HG03159 (cell line): ENCODE measurements at regions not wholly inside any gene's neighbourhood (a gene's known extent, or its start where the extent isn't known, plus 50 kb on each side); places are given as distances from the start of the nearest gene placed in this dataset.

Experiments used
- ATAC-seq: cut with Tn5 transposase; IDR thresholded peaks from one replicate; pipeline ENCODE4 v1.9.1; 2021; ENCODE audit warnings: mild to moderate bottlenecking, moderate library complexity; ENCODE audit not compliant: unreplicated experiment

DNA sequence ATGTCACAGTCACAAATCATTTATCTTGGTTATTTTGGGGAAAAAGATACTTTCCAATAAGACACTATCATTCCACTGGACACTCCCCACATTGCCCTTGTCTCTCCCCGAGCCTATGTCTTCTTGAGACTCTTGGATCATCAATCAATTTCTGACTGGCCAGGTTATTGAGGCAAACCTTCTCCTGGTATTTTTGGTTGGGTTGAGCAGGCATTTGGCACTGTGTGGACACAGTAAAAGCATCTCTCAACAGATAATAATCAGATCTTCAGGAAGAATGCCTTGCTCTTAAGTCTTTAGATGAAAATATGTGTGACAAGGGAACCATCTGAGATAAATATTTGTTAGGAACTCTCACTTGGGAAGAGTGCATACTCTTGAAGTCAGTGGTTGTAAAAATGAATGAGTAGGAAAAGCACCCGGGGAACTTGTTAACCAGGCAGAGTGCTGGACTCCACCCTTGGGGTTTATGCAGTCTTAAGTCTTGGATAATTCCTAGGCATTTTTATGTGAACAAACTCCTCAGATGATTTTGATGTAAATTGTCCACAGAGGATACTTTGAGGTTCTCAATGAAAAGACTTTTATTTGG is 223.8 kb upstream of the CLINT1 start:
- no peak for ATAC-seq

DNA sequence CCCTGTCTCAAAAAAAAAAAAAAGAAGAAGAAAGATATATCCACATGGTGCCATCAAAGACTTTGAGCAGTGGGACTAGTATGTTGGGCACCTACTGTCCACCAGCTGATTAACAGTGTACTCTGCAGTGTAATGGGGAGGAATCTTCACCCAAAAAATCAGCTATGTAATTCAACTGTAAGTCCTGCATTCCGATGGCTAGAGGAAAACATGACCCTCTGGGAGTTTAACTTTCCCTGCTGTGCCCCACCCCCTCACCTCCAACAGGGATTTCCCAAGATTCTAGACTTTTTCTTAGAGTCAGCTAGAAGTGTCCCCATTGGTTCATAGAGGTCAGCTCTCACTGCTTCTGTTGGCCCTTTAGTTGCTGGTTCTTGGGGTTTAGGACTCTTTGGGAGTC is 221.2 kb upstream of the CLINT1 start:
- ATAC-seq, result no peak

DNA sequence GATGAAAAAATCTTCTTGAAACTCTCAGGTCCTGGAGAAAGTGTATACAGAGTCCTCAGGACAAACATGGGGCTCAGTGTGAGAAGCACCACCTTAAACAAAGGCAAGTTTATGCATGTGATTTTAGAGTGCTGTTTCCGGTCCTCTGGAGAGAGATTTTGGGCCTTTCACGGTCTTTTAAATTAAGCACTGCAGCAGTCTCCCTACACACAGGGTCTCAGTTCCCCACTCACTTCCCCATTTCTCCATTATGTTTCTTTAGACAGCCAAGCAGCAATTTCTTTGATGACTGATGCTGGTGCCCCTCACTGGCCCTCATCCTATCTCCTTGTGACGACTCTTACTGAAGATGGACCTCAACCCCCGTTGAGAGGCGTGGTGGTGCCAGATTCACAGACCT is 220.2 kb upstream of the CLINT1 start:
- ATAC-seq, result no peak

DNA sequence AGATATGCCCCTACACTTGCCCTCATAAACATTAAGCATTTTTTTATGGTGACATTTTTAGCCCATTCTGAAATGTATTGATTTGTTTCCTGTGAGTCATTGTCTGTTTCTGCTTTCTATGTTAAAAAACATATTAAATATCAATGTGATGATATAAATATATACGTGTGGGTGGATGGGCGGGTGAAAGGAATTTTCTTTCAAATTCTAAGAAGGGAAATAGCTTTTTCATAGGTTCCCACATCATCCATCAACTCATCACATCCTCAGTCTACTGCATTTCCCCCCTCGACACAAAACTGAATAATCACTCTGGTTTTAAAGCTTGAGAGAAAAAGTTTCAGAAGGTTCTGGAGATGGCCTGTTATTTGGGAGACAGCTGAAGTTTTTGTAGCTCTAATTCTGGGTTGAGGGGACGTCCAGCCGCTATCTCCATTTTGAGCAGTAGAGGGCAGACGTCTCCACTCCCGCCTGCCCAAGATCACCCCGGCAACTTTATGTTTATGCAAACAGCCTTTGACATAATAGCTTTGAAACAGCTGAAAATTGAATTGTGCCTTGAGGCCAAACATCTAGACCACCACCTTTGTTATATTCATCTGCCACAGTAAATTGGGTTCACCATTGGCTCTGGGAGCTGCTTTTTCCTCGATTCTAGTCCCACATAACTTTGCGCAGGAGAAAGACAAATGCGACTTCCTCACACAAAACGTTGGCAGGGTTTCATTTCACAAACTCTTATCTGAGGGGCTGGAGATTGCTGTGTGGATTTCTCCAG is 216.2 kb upstream of the CLINT1 start:
- ATAC-seq, result peak; percentile 92

DNA sequence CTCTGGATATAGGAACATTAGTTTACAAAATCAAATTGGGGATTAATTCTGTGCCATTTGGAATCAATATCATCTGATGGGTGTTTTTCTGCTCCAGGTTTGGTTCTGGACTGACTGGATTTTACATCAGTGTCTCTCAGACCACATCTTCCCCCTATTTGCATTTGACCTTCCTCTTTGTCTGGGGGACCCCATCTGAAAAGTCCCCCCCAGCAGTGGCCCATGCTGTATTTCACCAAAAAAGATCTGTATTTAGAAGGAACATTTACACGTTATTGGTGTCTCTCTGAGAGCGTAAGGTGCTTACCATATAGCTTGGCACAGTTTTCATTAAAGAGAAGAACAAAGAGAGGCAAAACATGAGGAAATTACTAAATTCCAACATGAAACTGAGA is 215.6 kb upstream of the CLINT1 start:
- ATAC-seq, result no peak

DNA sequence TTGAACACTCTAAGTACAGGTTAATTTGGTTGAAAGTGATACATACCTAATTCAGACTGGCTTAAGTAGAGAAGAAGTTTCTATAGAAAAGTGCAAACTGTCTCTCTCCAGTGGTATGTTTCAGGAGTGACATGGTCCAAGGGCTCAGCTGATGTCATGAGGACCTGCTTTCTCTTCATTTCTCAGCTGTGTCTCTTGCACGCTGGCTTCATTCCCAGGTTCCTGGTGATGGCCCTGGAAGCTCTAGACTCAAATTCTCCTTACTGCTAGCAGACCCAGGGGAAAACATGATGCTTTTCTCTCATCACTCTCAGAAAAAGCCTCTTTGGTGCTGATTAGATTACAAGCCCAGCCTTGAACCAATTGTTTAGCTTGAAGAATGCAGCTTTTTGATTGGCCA is 211.9 kb upstream of the CLINT1 start:
- ATAC-seq, result no peak

DNA sequence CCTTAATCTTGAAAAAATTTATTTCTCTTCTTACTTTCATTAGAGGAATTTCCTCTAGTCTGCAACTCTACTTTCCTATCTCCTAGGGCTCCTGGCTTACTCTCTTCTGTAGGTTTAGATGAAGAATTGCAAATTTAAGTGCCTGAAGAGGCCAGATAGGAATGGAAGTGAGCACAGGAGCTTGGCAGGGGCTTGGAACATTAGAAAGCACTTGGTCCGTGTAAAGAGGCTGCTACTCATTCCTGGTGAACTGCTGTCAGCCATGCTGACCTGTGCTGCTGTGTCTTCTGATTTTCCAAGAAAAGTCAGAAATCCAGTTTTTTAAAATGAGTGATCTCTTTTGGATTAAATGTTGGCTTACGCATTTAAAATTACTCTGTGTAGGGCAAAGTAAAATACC is 210.9 kb upstream of the CLINT1 start:
- no peak for ATAC-seq

DNA sequence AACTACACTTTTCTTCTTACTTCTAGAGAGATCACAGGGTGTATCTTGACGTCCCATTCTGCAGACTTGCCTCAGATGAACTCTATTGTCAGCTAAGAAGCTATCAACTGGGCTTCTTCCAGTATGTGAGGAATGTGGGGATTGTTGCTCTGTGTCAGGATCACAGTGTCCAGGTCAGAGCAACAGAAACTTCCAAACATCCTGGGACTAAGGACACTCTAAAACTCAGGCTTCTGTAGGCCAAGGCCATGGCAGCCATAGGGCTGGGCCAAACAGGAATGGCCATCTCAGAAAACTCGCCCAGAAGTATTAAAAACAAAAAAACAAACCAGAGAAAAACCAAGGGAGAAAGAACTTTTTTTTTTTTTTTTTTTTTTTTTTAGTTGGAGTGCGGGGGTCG is 210.0 kb upstream of the CLINT1 start:
- ATAC-seq, result no peak

DNA sequence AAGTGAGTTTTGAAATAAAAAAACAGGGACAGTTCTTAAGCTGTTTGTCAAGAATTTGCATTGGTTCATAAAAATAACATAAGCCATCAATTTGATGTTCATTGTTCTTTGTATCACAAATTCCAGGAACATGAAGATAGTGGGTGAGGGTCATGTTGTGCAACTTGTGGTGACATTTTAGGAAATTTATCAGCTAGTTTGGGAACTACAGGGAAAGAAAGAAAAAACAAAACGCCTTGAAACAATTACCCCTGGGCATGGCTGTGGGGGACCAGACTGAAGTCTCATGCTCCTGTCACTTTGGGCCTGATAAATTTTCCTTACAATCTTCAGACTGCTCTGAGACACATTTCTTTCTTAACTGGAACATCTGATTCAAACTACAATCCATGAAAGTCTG is 207.1 kb upstream of the CLINT1 start:
- ATAC-seq, result no peak

DNA sequence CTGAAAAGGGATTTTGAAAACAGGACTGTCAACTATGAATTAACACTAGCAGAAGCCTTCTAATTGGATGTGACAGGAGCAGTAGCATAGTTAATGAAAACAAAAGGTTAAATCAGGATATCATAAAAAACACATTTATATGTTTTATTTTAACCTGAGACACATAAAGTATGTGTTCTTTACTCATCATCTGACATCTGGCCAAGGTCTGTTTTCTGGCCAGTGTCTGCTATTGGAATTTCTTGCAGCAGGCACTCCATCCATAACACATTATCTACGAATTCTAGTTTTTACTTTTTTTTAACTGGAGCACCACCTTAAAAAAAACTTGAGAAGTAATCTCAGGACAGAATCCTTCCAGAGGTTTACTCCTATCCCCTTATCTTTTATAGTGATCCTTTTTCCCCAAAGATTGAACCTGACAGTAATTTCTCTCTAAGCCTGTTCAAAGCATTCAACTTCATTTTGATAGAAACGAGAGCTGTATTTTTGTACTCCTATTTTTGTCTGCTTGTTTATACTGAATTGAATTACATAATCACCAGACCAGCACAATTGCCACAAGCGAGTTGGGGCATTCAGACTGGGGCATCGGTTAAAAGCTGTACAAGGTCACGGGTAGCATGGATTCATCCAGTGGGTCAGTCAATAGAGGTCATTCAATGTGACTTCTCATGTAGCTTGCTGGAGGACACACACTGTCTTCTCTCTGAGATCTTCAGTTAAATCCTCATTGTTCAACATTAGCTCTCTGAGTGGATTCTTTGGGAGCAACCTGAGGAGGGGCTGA is 205.6 kb upstream of the CLINT1 start:
- no peak for ATAC-seq

DNA sequence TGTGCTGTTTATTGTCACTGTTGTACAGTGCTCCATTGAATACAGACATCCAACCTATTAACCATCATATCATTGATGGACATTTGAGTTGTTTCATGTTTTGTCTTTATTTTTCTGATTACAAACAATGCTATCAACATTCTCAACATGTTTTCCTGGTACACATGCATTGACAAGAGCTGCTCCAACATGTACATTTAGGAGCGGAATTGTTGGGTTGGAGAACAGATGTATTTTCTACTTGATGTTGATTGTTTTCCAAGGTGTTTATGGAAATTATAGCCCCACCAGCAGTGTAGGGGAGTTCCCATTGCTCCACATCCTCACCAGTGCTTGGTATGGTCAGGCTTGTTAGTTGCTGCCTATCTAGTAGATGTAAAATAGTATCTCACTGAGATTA is 204.1 kb upstream of the CLINT1 start:
- ATAC-seq, result no peak

DNA sequence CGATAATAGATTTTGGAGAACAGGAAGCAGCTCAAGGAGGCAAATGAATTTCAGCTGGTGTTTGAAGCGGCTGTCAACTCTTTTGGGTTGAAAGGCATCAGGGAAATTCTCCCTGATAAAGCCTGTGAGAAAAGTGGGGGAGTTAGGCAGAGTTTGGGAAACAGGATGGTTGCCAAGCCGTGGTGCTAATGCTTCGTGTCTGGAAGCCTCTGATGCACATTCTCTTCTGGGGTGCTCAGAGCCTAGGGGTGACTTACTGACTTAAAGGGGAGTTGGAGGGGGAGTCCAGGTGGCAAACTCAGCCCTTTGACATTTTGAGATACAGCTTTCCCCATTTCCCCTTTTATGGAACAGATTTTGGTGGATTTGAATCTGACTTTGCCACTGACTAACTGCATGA is 202.5 kb upstream of the CLINT1 start:
- ATAC-seq, result no peak

DNA sequence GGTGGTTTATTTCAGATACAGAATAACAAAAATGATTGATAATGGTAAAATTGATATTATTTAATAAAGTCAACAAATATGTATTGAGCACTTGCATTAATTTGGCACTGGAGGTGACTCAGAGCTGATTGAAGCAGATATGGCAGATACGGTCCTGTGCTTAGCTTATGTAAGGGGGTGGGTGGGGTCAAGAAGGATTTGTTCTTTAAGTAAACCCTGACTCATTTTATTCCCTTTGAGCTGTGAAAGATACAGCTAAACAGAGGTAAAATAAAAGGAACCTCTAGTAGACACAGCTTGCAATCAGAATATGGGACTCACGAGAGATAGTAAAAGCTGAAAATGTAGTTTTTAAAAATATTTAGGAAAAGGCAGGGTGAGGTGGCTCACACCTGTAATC is 201.3 kb upstream of the CLINT1 start:
- no peak for ATAC-seq

DNA sequence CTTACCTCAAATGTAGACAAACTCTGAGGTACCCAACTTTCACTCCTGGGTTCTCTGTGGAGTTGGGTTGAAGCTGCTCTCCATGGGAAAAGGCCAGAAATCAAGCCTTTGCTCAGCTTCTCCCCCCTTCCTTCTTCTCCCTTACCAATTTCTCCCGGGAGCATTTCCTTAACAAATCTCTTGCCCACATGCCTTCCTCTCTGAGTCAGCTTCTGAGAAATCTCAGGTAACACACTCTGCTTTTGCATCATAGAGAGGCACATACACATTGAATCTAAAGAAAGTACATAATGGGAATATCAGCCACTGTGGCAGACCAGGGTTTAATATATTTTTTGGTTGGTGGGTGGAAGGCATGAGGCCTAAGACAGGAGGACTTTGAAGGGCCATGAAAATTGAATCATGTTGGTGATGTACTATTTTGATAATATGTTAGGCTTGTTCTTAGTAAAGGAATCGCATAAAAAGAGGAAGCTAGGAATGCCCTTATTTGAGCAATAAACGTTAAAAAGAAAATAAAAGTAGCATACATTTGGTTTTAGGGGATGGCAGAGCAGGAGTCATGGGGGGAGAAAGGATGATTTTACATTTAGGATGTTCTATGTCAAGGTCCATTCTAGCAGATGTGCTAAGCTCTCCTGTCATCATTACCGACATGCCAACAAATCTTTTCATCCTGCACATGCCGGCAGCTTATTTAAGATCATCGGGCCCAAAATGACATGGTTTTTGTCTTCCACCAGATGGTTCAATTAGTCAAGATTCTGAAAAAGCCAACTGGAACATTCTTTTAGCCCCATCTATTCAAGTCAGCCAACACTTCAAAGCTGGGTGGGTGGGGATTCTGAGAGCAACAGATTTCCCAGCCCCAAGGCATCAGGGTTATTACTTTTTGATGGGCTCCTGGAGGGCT is 199.5 kb upstream of the CLINT1 start:
- no peak for ATAC-seq

DNA sequence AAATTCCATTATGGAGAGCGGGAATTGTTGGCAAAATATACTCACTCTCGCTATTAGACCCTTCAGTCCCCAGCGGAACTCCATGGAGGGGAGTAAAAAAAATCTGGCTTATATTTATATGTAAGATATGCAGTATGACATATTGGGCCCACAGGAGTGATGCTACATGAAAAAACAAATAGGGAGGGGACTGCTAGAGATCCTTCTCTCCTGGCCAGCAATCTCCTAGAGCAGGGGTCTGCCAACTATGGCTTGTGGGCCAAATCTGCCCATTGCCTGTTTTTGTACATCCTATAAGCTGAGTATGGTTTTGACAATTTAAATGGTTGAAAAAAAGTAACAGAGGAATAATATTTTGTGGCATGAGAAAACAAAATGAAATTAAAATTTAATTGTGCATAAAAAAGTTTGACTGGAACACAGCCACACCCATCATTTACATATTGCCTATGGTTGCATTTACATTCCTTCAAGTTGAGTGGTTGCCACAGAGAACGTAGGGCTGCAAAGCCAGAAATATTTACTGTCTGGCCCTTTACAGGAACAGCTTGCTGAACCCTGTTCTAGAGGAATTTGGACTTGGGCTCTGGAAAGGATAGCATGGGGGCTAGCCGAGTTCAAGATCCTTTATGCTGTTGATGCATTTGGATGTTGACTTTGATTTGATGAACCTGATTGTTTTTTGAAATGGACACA is 197.3 kb upstream of the CLINT1 start:
- no peak for ATAC-seq

DNA sequence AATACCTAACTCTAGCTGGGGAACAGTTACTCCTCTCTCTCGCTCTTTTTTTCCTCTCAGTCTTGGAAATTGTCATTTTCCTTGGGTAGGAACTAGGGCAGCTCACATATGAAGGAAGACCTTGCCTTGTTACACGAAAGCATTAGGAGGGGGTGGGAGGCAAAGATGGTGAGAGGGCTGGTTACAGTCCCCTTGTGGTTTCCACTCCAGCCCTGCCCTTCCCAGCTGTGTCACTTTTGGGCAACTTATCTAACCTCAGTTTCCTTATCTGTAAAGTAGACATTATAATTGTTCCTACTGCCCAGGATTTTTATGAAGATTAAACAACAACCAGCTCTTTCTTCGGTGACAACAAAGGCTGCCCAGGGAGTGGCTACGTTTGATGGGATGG is 196.2 kb upstream of the CLINT1 start:
- no peak for ATAC-seq

DNA sequence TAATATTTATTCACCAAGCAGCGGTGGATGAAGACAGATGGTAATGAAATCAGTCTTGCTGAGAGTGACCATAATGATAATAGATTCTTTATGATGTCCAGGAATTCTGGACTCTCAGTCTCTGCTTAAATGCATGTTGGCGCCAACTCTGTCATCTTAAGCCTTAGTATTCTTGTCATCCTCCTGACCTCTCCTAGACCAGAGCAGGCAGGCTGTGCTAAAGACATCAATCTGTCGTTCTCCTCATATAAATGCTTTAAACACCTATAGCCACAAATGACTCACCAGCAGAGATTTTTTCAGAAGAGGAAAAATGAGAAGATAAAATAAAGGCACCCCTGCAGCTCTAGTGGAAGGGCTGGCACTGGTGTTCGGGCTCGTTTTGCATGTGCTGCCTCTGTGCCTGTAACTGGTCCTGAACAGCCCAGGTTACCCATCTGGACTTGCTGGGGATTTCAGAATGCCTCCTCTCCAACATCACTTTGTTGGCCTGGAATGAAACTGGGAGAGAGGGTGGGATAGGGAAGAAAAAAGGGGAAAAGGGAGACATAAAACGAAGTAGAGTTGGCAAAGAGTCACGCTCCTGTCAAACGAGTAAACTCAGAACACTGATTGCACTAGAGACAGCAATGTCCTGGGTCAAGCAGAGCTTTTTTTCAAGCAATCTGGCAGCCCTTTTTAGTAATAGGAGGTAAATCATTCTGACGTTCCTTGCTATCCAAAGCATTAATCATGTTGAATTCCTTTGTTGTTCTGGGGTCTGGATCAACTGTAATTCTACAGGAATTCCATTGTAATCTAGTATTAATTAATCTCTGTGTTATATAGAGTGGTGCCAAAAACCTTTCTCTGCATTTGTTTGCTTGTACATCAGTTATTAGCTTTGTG is 195.5 kb upstream of the CLINT1 start:
- ATAC-seq, result no peak

DNA sequence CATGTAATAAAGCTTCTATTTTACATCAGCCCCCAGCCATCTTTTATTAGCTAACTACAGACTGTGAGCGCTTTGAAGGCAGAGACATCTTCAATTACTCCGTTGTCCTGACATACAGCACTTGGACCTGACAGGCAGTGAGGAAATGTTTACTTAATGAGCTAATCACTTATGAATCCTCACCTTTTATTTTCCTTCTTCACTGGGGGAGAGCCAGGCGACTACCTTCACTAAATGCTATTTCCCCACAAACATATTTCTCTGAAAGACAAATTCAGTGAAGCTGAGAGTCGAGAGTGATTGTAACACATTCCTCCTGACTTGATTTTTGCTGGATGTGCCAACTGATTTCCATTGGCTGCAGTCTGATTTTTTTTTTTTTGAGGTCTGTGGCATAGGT is 192.1 kb upstream of the CLINT1 start:
- no peak for ATAC-seq

DNA sequence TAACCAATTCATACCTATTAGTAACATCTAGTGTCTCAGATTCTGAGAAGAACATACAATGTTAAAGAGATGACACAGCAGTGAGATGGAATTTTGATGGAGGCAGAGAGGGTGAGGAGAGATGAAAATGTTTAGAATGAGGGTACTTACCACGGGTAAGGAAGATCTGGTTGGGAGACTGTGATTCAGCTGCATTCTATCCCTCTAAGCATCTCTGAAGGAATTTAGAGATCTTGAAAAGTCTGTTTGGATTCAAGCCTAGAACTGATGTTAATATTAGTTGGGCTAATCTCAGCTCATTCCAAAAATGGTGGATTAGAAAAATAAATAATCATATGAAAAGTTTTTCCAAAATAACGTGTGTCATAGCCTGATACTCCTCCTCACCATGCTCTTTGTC is 191.5 kb upstream of the CLINT1 start:
- ATAC-seq, result no peak

DNA sequence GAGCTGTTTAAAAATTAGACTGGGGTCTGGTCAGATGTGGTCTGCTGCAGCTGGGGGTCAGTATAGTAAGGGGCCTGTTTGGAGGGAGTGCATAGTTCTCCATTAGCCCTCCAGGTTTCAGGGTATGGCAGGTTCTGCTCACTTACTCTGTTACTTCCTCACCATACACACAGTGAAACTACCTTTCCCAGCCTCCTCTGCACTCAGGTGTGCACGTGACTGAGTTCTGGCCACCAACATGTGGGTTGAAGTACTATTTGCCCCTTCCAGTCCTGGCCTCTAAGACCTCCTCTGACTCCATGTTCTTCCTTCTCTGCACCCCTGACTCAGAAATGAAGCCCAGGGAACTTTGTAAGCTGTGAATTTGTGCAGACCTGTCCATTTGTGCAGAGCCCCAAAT is 190.5 kb upstream of the CLINT1 start:
- ATAC-seq, result no peak
